NB4 (cell line): ENCODE measurements at regions not wholly inside any gene's neighbourhood (a gene's known extent, or its start where the extent isn't known, plus 50 kb on each side); places are given as distances from the start of the nearest gene placed in this dataset.
A peak's percentile ranks its signal among the peaks of the same experiment; 100 is the strongest.

Experiments
- DNase-seq: peaks from one replicate; pipeline ENCODE4 v3.0.0; 2010; ENCODE audit warnings: low read depth
- H3K4me3 ChIP-seq: one replicate; pipeline ENCODE4 v1.5.1; 2011; ENCODE audit warnings: mild to moderate bottlenecking, low read depth, low read length, moderate library complexity
- CTCF ChIP-seq: IDR thresholded peaks from one replicate; pipeline ENCODE4 v1.5.1; 2012; ENCODE audit warnings: low read depth, low read length
- MAX ChIP-seq: IDR thresholded peaks from 2 replicates; pipeline ENCODE4 v1.6.1; 2011; ENCODE audit warnings: low read depth, low read length
- MYC ChIP-seq: IDR thresholded peaks from 2 replicates; pipeline ENCODE4 v1.6.1; 2011; ENCODE audit warnings: low read depth, low read length
- POLR2A ChIP-seq: IDR thresholded peaks from 2 replicates; pipeline ENCODE4 v1.6.1; 2011; ENCODE audit warnings: mild to moderate bottlenecking; ENCODE audit not compliant: insufficient read length; ENCODE audit errors: extremely low read depth

- DNase-seq: no peak
- no peak overlapping the region for H3K4me3 ChIP-seq
- TF ChIP-seq MYC (no peak), MAX (peak; percentile 35; the same call in 1 of the 2 replicates)
Observed at GRCh38 chr2:200056105-200056504, 100.7 kb downstream of the MAIP1 start.

DNA sequence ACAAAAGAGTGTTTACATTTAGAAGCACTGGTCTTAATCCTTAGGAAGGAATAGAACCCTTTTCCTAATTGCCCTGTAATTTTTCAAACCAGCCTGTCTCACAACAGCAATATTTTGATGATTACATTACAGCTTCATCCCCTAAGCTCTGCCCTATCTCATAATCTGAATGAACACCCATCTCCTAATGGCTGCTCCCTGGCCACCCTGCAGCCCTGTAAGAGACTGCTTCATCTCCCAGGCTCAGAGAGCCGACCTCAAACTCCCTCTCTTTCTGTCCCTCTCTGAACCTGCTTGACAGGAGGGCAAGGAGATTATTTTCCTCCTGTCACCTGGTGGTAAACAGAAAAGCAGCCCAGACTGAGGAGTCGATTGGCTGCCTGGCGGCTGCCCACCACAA, 107.8 kb downstream of the MAIP1 start:
- DNase-seq: no peak
- TF ChIP-seq MAX (no peak), POLR2A (no peak), MYC (no peak), CTCF (no peak)
- no peak overlapping the region for H3K4me3 ChIP-seq

DNA sequence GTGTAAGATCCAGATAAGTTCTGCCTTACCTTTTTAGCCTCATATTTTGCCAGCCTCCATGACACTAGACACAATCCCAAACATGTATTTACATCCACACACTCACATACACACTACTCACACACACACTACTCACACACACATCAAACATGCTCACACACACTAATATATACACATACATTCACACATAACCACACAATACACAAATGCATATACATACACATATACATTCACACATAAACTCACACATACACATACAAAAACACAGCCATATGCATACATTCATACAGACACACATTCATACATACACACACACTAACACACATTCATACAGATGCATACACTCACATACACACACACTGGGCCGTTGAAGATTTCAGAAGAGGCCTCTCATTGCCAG, 109.5 kb downstream of the MAIP1 start:
- no peak overlapping the region for H3K4me3 ChIP-seq
- TF ChIP-seq POLR2A (no peak), MYC (no peak), CTCF (no peak), MAX (no peak)
- DNase-seq: no peak

DNA sequence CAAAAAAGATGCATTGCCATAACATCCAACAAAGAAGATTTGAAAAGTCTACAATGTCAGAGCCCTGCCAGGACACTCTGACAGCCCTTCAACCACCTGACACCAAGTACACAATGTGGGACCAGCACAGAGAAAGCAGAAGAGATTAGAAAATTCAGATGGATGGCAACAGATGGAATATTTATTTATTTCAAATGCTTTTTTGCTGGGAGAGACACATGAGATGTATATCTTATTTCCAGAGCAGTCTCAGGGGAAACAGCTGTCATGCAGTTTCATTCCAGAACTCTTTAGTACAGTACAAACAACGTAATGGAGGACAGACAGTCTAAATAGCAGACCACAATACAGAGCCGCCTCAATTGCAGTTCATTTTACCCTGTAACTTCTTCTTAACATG, 110.1 kb downstream of the MAIP1 start:
- H3K4me3 ChIP-seq: no peak overlapping the region
- no peak for TF ChIP-seq MAX
- no peak for TF ChIP-seq MYC
- TF ChIP-seq POLR2A: no peak
- TF ChIP-seq CTCF: no peak
- no peak for DNase-seq

DNA sequence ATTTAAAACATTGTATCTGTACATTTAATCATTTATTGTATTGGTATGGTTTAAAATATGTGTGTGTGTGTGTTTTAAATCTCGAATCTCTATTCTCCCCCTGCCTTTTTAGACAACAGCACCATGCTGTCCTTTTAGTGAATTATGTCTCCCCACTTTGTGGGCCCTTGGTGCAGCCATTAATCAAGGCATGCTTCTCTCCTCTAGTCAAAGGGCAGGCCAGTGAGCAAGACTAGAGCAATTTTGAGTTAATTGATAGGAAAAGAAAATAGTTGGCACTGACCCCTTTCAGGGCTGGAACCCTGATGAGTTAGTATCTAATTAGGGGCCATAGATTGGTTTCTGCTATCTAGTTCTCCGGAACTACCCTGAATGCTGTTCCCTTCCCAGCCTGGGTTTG, 111.0 kb downstream of the MAIP1 start:
- TF ChIP-seq MAX: no peak
- TF ChIP-seq POLR2A: no peak
- TF ChIP-seq MYC: no peak
- no peak for TF ChIP-seq CTCF
- DNase-seq: no peak
- H3K4me3 ChIP-seq: no peak overlapping the region

DNA sequence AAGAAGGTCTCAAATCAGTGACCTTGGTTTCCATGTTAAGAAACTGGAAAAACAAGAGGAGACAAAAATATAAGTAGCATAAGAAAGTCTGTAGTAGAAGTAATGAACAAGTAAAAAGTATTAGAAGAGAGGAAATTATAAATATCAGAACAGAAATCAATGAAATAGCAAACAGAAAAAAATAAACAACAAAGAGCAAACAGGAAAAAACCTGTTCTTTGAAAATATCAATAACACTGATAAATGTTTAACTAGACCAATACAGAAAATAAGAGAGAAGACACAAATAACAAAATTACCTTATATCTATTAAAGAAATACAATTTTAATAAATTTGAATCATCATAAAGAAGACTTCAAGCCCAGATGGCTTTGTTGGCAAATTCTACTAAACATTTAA, 113.3 kb downstream of the MAIP1 start:
- no peak for DNase-seq
- no peak overlapping the region for H3K4me3 ChIP-seq
- TF ChIP-seq MYC: no peak
- TF ChIP-seq CTCF: no peak
- TF ChIP-seq MAX: no peak
- TF ChIP-seq POLR2A: no peak
